Sigmoid colon (tissue), 4 donors: ENCODE measurements at regions not wholly inside any gene's neighbourhood (a gene's known extent, or its start where the extent isn't known, plus 50 kb on each side); places are given as distances from the start of the nearest gene placed in this dataset.

Experiments used
- CTCF ChIP-seq, 4 experiments: fragments of 450-650 bp in 3 of 4; fragments of 200-600 bp in 1 of 4; IDR thresholded peaks; one replicate each; pipeline ENCODE4 v1.5.1; 2016 to 2019; ENCODE audit warnings: antibody characterized with exemption in 4 of 4, mild to moderate bottlenecking in 3 of 4, moderate library complexity in 2 of 4
- POLR2A ChIP-seq, 2 donors: fragments of 450-650 bp; IDR thresholded peaks; one replicate each; pipeline ENCODE4 v1.6.1; 2016; ENCODE audit warnings: antibody characterized with exemption in 2 of 2, mild to moderate bottlenecking in 2 of 2, moderate library complexity in 2 of 2
- POLR2AphosphoS5 ChIP-seq, 4 donors: sonication (generic); formaldehyde crosslinking; IDR thresholded peaks; one replicate each; pipeline ENCODE4 v1.6.1; 2017; ENCODE audit warnings: antibody characterized with exemption in 4 of 4

- no peak for TF ChIP-seq CTCF (IDR thresholded peaks at IDR 0.05)
- TF ChIP-seq POLR2A (IDR thresholded peaks at IDR 0.05): no peak
- TF ChIP-seq POLR2AphosphoS5 (IDR thresholded peaks at IDR 0.05): no peak
These were observed 349.5 kb upstream of the POU1F1 start for GRCh38 chr3:87625876-87626275.
